Osteoblast (primary cell): ENCODE measurements at regions not wholly inside any gene's neighbourhood (a gene's known extent, or its start where the extent isn't known, plus 50 kb on each side); places are given as distances from the start of the nearest gene placed in this dataset.

Experiments
- DNase-seq: peaks from one replicate; pipeline ENCODE4 v3.0.0; 2011; ENCODE audit warnings: low spot score, mixed read lengths; ENCODE audit not compliant: insufficient read length; ENCODE audit errors: missing footprints
- H2AFZ ChIP-seq: 2 replicates; pipeline ENCODE4 v1.6.0; 2011; ENCODE audit warnings: mild to moderate bottlenecking, low read length
- H3K27ac ChIP-seq: 2 replicates; pipeline ENCODE4 v1.5.1; 2011; ENCODE audit warnings: mild to moderate bottlenecking, low read depth, low read length, moderate library complexity
- H3K27me3 ChIP-seq: 2 replicates; pipeline ENCODE4 v1.6.0; 2012; ENCODE audit warnings: mild to moderate bottlenecking, control low read depth, inconsistent platforms, low read length, moderate library complexity; ENCODE audit not compliant: insufficient read depth
- H3K36me3 ChIP-seq: 2 replicates; pipeline ENCODE4 v1.5.1; 2011; ENCODE audit warnings: mild to moderate bottlenecking, low read length, control low read depth, moderate library complexity; ENCODE audit not compliant: insufficient read depth
- H3K4me1 ChIP-seq: 2 replicates; pipeline ENCODE4 v1.5.1; 2011; ENCODE audit warnings: mild to moderate bottlenecking, low read length, control low read depth, moderate library complexity; ENCODE audit not compliant: insufficient read depth
- H3K4me2 ChIP-seq: 2 replicates; pipeline ENCODE4 v1.6.0; 2011; ENCODE audit warnings: mild to moderate bottlenecking, low read length; ENCODE audit not compliant: insufficient read depth
- H3K4me3 ChIP-seq: fragments of 200-600 bp; sonication (generic); 3 replicates; pipeline ENCODE4 v1.5.1; 2012; ENCODE audit warnings: mild to moderate bottlenecking, low read length, inconsistent platforms; ENCODE audit not compliant: insufficient read depth
- H3K79me2 ChIP-seq: 2 replicates; pipeline ENCODE4 v1.6.0; 2012; ENCODE audit warnings: mild to moderate bottlenecking, low read length, control low read depth, inconsistent platforms; ENCODE audit not compliant: insufficient read depth
- H3K9me3 ChIP-seq: 2 replicates; pipeline ENCODE4 v1.5.1; 2011; ENCODE audit warnings: low read depth, low read length, control low read depth
- H4K20me1 ChIP-seq: 2 replicates; pipeline ENCODE4 v1.6.0; 2012; ENCODE audit warnings: mild to moderate bottlenecking, low read length, control low read depth; ENCODE audit not compliant: insufficient read depth
- CTCF ChIP-seq: IDR thresholded peaks from 2 replicates; pipeline ENCODE4 v1.5.1; 2011; ENCODE audit warnings: mild to moderate bottlenecking, low read depth, low read length, moderate library complexity; ENCODE audit errors: extremely low read depth

DNA sequence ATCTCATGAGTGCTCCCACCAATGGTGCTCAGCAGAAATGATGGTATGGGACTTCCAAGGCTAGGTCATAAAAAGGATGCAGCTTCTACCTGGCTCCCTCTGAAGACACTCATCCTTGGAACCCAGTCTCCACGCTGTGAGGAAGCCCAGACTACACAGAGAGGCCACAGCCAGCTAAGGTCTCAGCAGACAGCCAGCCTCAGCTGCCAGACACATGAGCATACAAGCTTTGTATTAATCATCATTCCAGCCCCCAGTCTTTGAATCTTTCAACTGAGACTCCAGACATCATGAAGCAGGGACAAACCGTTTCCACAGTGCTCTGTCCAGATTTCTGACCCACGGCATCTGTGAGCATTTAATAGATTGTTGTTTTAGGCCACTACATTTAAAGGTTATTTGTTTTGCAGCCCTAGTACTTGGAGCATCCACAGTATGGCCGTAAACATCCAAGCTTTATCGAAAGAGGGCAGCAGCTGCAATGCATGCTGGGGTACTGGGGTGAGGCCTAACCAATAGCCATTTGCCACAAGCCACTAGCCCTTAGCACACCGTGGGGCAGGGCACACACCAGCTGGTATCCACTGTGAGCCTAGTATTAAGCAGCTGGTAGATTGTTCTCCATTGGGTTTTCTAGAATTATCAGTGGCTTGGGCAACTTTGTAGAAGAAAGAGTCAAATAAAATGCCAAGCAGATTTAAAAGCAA is 449.1 kb downstream of the BCOR start:
- H4K20me1 ChIP-seq: no peaks in the 10 kb centered on the region
- H3K4me2 ChIP-seq: no peak overlapping the region
- no peak for DNase-seq
- no peaks in the 10 kb centered on the region for H3K79me2 ChIP-seq
- H3K27ac ChIP-seq: no peak overlapping the region
- H3K4me3 ChIP-seq: no peak overlapping the region
- no peak overlapping the region for H2AFZ ChIP-seq
- no peaks in the 10 kb centered on the region for H3K9me3 ChIP-seq
- peaks cover 9% of the 10 kb centered on the region for H3K4me1 ChIP-seq
- H3K27me3 ChIP-seq: peaks cover 24% of the 10 kb centered on the region
- no peak for TF ChIP-seq CTCF
- no peaks in the 10 kb centered on the region for H3K36me3 ChIP-seq

- Histone ChIP-seq H3K9me3 (no peaks in the 10 kb centered on the region), H3K4me1 (peaks cover under 1% of the 10 kb centered on the region), H4K20me1 (no peaks in the 10 kb centered on the region), H3K27me3 (peaks cover 43% of the 10 kb centered on the region), H2AFZ (no peak overlapping the region), H3K79me2 (no peaks in the 10 kb centered on the region), H3K4me2 (no peak overlapping the region), H3K4me3 (no peak overlapping the region), H3K27ac (no peak overlapping the region), H3K36me3 (no peaks in the 10 kb centered on the region)
- DNase-seq: no peak
- no peak for TF ChIP-seq CTCF
These were observed 446.9 kb downstream of the BCOR start for GRCh38 chrX:39650768-39651347.

DNA sequence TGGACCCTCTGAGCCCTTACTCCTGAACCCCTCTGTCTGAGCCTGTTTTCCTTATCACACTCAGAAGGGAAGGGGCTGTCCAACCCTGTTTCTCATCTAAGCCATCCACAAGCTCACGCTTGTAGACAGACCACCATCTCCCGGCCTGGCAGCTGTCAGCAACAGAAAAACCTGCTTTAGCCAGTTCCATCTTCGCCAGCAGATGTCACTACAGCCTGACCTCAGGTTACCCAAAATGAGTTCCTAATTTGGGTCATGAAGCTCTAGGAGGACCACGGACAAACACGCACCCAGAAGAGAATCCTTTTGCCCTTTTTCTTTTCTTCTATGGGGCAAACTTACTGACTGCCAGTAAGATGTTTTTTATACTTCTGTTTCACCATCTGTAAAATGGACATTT is 445.4 kb downstream of the BCOR start:
- peak; percentile 60 for TF ChIP-seq CTCF
- Histone ChIP-seq H3K4me2 (no peak overlapping the region), H3K27me3 (peaks cover 43% of the 10 kb centered on the region), H2AFZ (no peak overlapping the region), H4K20me1 (no peaks in the 10 kb centered on the region), H3K9me3 (no peaks in the 10 kb centered on the region), H3K36me3 (no peaks in the 10 kb centered on the region), H3K4me3 (no peak overlapping the region), H3K27ac (no peak overlapping the region), H3K4me1 (no peaks in the 10 kb centered on the region), H3K79me2 (no peaks in the 10 kb centered on the region)
- DNase-seq: no peak

GRCh38 chrX:39653691-39654090 is 444.1 kb downstream of the BCOR start:
- H4K20me1 ChIP-seq: no peaks in the 10 kb centered on the region
- H3K9me3 ChIP-seq: no peaks in the 10 kb centered on the region
- H3K4me2 ChIP-seq: no peak overlapping the region
- no peak overlapping the region for H2AFZ ChIP-seq
- DNase-seq: no peak
- H3K36me3 ChIP-seq: no peaks in the 10 kb centered on the region
- peaks cover 43% of the 10 kb centered on the region for H3K27me3 ChIP-seq
- no peaks in the 10 kb centered on the region for H3K4me1 ChIP-seq
- no peak overlapping the region for H3K4me3 ChIP-seq
- no peak overlapping the region for H3K27ac ChIP-seq
- H3K79me2 ChIP-seq: no peaks in the 10 kb centered on the region
- TF ChIP-seq CTCF: no peak
